ENCODE measurements at regions not wholly inside any gene's neighbourhood (a gene's known extent, or its start where the extent isn't known, plus 50 kb on each side); places are given as distances from the start of the nearest gene placed in this dataset.

- TF ChIP-seq POLR2A (IDR thresholded peaks at IDR 0.05) (no peak), CTCF (IDR thresholded peaks at IDR 0.05) (no peak)
These were observed 341.4 kb downstream of the BRD1 start for GRCh38 chr22:49486225-49486624.

Measured in esophagus squamous epithelium (tissue), 4 donors.